GM23338 (cell line): ENCODE measurements at regions not wholly inside any gene's neighbourhood (a gene's known extent, or its start where the extent isn't known, plus 50 kb on each side); places are given as distances from the start of the nearest gene placed in this dataset.

Experiments
- ATAC-seq: fragments of 200-7000 bp; cut with Tn5 transposase; 3 replicates; pipeline ENCODE4 v1.9.1; 2020
- DNase-seq: peaks from one replicate; pipeline ENCODE4 v3.0.0-alpha.2; 2015; ENCODE audit warnings: low spot score
- H2AFZ ChIP-seq: fragments of 200-600 bp; sonication (generic); 2 replicates; pipeline ENCODE4 v1.8.0; 2016; ENCODE audit warnings: antibody characterized with exemption, mild to moderate bottlenecking, moderate library complexity
- H3F3A ChIP-seq: fragments of 200-600 bp; sonication (generic); replicated peaks from 2 replicates; pipeline ENCODE4 v1.8.0; 2017; ENCODE audit warnings: antibody characterized with exemption, mixed run types, low read depth
- H3K27ac ChIP-seq: fragments of 200-600 bp; sonication (generic); 2 replicates; pipeline ENCODE4 v1.6.1; 2016; ENCODE audit warnings: low read depth
- H3K27me3 ChIP-seq: fragments of 200-600 bp; sonication (generic); 2 replicates; pipeline ENCODE4 v1.8.0; 2016; ENCODE audit warnings: mild to moderate bottlenecking, mixed run types, moderate library complexity; ENCODE audit not compliant: insufficient read depth
- H3K36me3 ChIP-seq: fragments of 200-600 bp; sonication (generic); 2 replicates; pipeline ENCODE4 v1.8.0; 2016; ENCODE audit warnings: mild to moderate bottlenecking; ENCODE audit not compliant: insufficient read depth
- H3K4me1 ChIP-seq: fragments of 200-600 bp; sonication (generic); 2 replicates; pipeline ENCODE4 v1.8.0; 2016; ENCODE audit warnings: mild to moderate bottlenecking, moderate library complexity; ENCODE audit not compliant: insufficient read depth
- H3K4me2 ChIP-seq: fragments of 200-600 bp; sonication (generic); 2 replicates; pipeline ENCODE4 v1.7.1; 2017; ENCODE audit warnings: mixed run types
- H3K4me3 ChIP-seq: fragments of 200-600 bp; sonication (generic); 2 replicates; pipeline ENCODE4 v1.6.1; 2016; ENCODE audit warnings: mixed run types
- H3K79me2 ChIP-seq: fragments of 200-600 bp; sonication (generic); replicated peaks from 2 replicates; pipeline ENCODE4 v1.8.0; 2017; ENCODE audit warnings: mild to moderate bottlenecking; ENCODE audit not compliant: insufficient read depth
- H3K9me2 ChIP-seq: fragments of 200-600 bp; sonication (generic); 2 replicates; pipeline ENCODE4 v1.8.0; 2017; ENCODE audit not compliant: insufficient read depth
- H4K20me1 ChIP-seq: fragments of 200-600 bp; sonication (generic); replicated peaks from 2 replicates; pipeline ENCODE4 v1.8.0; 2017; ENCODE audit warnings: mild to moderate bottlenecking; ENCODE audit not compliant: insufficient read depth
- H3K27ac Mint-ChIP-seq: 2 replicates; pipeline ENCODE4 v1.8.0; 2020; ENCODE audit warnings: inconsistent platforms, mild to moderate bottlenecking, moderate library complexity, mixed read lengths
- H3K27me3 Mint-ChIP-seq: 3 replicates; pipeline ENCODE4 v1.8.0; 2022; ENCODE audit warnings: low read depth, mild to moderate bottlenecking, moderate library complexity, mixed read lengths, inconsistent platforms; ENCODE audit not compliant: insufficient read depth, poor library complexity
- H3K36me3 Mint-ChIP-seq: 3 replicates; pipeline ENCODE4 v1.8.0; 2021; ENCODE audit warnings: low read depth, mild to moderate bottlenecking, inconsistent platforms, moderate library complexity, mixed read lengths
- H3K4me1 Mint-ChIP-seq: 3 replicates; pipeline ENCODE4 v1.8.0; 2020; ENCODE audit warnings: mild to moderate bottlenecking, inconsistent platforms, mixed read lengths
- H3K4me3 Mint-ChIP-seq: 3 replicates; pipeline ENCODE4 v1.8.0; 2021; ENCODE audit warnings: moderate library complexity, mild to moderate bottlenecking, inconsistent platforms, mixed read lengths
- H3K9me3 Mint-ChIP-seq: 3 replicates; pipeline ENCODE4 v1.8.0; 2020; ENCODE audit warnings: moderate library complexity, mild to moderate bottlenecking, inconsistent platforms, mixed read lengths
- EZH2 ChIP-seq: fragments of 200-600 bp; sonication (generic); IDR thresholded peaks from one replicate; pipeline ENCODE4 v1.8.0; 2017; ENCODE audit warnings: antibody characterized with exemption, mild to moderate bottlenecking, low read depth; ENCODE audit not compliant: unreplicated experiment
- POLR2AphosphoS5 ChIP-seq: IDR thresholded peaks from 2 replicates; pipeline ENCODE4 v1.6.1; 2016; ENCODE audit warnings: antibody characterized with exemption, low read depth
- ZNF114 ChIP-seq: fragments of 250-450 bp; sonication (Bioruptor Pico); IDR thresholded peaks from 2 replicates; pipeline ENCODE4 v1.5.0; 2020; ENCODE audit warnings: mild to moderate bottlenecking, moderate library complexity
- ZNF331 ChIP-seq: fragments of 250-450 bp; sonication (Bioruptor Pico); IDR thresholded peaks from 2 replicates; pipeline ENCODE4 v1.5.0; 2020; ENCODE audit warnings: low read depth, mild to moderate bottlenecking, moderate library complexity
- ZNF462 ChIP-seq: fragments of 250-450 bp; sonication (Bioruptor Pico); IDR thresholded peaks from 2 replicates; pipeline ENCODE4 v1.5.0; 2020; ENCODE audit warnings: mild to moderate bottlenecking, moderate library complexity
- TF ChIP-seq, protein P1 (sequence below), 2 experiments: fragments of 200-600 bp in 1 of 2; sonication (generic) in 1 of 2; conservative IDR thresholded peaks; 2 replicates each; pipeline versions ENCODE4 v1.5.1 to v1.6.1; 2016 to 2017; ENCODE audit warnings: antibody characterized with exemption in 2 of 2, low read depth in 2 of 2, mild to moderate bottlenecking in 2 of 2, moderate library complexity in 1 of 2
- TF ChIP-seq, protein P2 (sequence below): IDR thresholded peaks from one replicate; pipeline ENCODE4 v1.6.1; 2018; ENCODE audit warnings: antibody characterized with exemption; ENCODE audit not compliant: unreplicated experiment

DNA sequence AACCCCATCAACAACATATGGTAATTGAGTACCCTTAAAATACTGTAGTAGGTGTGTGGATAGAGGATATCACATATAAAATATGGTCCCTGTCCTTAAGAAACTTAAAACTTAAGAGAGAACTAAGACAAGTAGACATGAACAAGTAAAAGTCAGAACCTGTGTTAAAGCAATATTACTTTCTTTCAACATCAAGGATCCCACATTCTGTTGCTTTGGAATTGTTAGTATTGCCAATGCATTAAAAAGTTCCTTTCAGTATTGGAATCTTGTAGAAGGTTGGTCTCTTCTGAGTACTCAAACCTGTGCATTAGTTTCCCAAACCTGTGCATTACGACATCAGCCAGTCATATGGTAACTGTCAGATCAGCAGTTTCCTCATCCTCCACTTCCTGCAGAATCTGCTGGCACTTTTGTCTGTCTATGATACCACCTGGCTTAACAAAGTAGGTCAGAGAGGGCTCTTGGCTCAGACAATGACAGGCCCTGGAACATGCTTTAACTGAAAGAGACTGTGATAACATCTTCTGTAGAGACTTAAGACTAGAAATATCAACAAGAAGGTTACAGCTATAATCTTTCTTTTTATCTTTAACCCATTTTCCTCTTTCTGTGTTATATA is 56.5 kb downstream of the CCDC71L start:
- Mint-ChIP-seq H3K4me1 (no peaks in the 10 kb centered on the region), H3K27ac (no peak overlapping the region), H3K36me3 (no peaks in the 10 kb centered on the region), H3K27me3 (no peaks in the 10 kb centered on the region), H3K4me3 (no peak overlapping the region), H3K9me3 (no peaks in the 10 kb centered on the region)
- no peaks in the 10 kb centered on the region for H4K20me1 ChIP-seq
- H3F3A ChIP-seq: no peaks in the 10 kb centered on the region
- no peaks in the 10 kb centered on the region for H3K27me3 ChIP-seq
- H3K4me2 ChIP-seq: no peak overlapping the region
- H2AFZ ChIP-seq: no peak overlapping the region
- DNase-seq (no peak), ATAC-seq (no peak)
- H3K4me3 ChIP-seq: no peak overlapping the region
- H3K36me3 ChIP-seq: no peaks in the 10 kb centered on the region
- H3K79me2 ChIP-seq: no peaks in the 10 kb centered on the region
- H3K9me2 ChIP-seq: peaks cover 23% of the 10 kb centered on the region
- no peak for TF ChIP-seq ZNF114 (CRISPR knock-in tag)
- TF ChIP-seq, protein P1, sequence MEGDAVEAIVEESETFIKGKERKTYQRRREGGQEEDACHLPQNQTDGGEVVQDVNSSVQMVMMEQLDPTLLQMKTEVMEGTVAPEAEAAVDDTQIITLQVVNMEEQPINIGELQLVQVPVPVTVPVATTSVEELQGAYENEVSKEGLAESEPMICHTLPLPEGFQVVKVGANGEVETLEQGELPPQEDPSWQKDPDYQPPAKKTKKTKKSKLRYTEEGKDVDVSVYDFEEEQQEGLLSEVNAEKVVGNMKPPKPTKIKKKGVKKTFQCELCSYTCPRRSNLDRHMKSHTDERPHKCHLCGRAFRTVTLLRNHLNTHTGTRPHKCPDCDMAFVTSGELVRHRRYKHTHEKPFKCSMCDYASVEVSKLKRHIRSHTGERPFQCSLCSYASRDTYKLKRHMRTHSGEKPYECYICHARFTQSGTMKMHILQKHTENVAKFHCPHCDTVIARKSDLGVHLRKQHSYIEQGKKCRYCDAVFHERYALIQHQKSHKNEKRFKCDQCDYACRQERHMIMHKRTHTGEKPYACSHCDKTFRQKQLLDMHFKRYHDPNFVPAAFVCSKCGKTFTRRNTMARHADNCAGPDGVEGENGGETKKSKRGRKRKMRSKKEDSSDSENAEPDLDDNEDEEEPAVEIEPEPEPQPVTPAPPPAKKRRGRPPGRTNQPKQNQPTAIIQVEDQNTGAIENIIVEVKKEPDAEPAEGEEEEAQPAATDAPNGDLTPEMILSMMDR (conservative IDR thresholded peaks at IDR 0.05; ENCODE audit: low read depth in 2 of 2): no peak
- no peak for TF ChIP-seq POLR2AphosphoS5
- no peak for TF ChIP-seq ZNF331 (CRISPR knock-in tag)
- peaks cover 9% of the 10 kb centered on the region for H3K4me1 ChIP-seq
- no peak overlapping the region for H3K27ac ChIP-seq

DNA sequence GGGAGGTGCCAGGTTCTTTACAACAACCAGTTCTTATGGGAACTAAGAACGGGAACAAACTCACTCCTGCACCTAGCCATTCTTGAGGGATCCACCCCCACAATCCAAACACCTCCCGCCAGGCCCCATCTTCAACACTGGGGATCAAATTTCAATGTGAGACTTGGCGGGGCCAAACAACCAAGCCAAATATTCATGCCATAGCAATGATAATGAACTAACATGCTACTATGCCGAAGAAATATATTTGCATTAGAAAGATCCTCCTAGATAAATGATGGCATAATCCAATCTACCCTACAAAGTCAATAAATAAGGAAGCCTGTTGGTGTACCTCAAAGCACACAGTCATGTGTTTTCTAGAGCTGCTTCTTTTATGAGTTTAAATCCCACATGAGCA is 57.6 kb downstream of the CCDC71L start:
- Histone ChIP-seq H3K27ac (no peak overlapping the region), H3F3A (no peaks in the 10 kb centered on the region), H4K20me1 (no peaks in the 10 kb centered on the region), H3K4me3 (no peak overlapping the region), H3K9me2 (peaks cover 19% of the 10 kb centered on the region), H3K4me2 (peak overlapping the region; percentile 60), H3K27me3 (no peaks in the 10 kb centered on the region), H3K79me2 (no peaks in the 10 kb centered on the region), H3K4me1 (peaks cover 9% of the 10 kb centered on the region), H3K36me3 (no peaks in the 10 kb centered on the region), H2AFZ (peak overlapping the region; percentile 90)
- H3K4me3 Mint-ChIP-seq: no peak overlapping the region
- no peak overlapping the region for H3K27ac Mint-ChIP-seq
- no peak for DNase-seq
- ATAC-seq: peak; percentile 40; the same call in 2 of the 3 replicates
- no peaks in the 10 kb centered on the region for H3K9me3 Mint-ChIP-seq
- TF ChIP-seq ZNF462 (CRISPR knock-in tag): no peak
- TF ChIP-seq, protein P2, sequence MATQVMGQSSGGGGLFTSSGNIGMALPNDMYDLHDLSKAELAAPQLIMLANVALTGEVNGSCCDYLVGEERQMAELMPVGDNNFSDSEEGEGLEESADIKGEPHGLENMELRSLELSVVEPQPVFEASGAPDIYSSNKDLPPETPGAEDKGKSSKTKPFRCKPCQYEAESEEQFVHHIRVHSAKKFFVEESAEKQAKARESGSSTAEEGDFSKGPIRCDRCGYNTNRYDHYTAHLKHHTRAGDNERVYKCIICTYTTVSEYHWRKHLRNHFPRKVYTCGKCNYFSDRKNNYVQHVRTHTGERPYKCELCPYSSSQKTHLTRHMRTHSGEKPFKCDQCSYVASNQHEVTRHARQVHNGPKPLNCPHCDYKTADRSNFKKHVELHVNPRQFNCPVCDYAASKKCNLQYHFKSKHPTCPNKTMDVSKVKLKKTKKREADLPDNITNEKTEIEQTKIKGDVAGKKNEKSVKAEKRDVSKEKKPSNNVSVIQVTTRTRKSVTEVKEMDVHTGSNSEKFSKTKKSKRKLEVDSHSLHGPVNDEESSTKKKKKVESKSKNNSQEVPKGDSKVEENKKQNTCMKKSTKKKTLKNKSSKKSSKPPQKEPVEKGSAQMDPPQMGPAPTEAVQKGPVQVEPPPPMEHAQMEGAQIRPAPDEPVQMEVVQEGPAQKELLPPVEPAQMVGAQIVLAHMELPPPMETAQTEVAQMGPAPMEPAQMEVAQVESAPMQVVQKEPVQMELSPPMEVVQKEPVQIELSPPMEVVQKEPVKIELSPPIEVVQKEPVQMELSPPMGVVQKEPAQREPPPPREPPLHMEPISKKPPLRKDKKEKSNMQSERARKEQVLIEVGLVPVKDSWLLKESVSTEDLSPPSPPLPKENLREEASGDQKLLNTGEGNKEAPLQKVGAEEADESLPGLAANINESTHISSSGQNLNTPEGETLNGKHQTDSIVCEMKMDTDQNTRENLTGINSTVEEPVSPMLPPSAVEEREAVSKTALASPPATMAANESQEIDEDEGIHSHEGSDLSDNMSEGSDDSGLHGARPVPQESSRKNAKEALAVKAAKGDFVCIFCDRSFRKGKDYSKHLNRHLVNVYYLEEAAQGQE: no peak
- TF ChIP-seq ZNF114 (CRISPR knock-in tag): no peak
- no peak for TF ChIP-seq POLR2AphosphoS5
- no peak for TF ChIP-seq EZH2
- no peaks in the 10 kb centered on the region for H3K4me1 Mint-ChIP-seq
- no peaks in the 10 kb centered on the region for H3K36me3 Mint-ChIP-seq
- no peaks in the 10 kb centered on the region for H3K27me3 Mint-ChIP-seq
